Panc1 (cell line): ENCODE measurements at regions not wholly inside any gene's neighbourhood (a gene's known extent, or its start where the extent isn't known, plus 50 kb on each side); places are given as distances from the start of the nearest gene placed in this dataset.

Experiments
- ATAC-seq: fragments of 200-7000 bp; cut with Tn5 transposase; 2 replicates; pipeline ENCODE4 v1.9.1; 2020; ENCODE audit warnings: mild to moderate bottlenecking, moderate library complexity
- BruUV-seq: library from RNA; stranded (reverse); fragments of 400-500 nt; replicated peaks from 2 replicates; lab custom pipeline; 2021; lab: Mats Ljungman, UMichigan
- CTCF ChIA-PET: fragments of 300-600 bp; sonication (Branson Sonifier 250); formaldehyde crosslinking; loops from one replicate; lab custom pipeline; 2022; ENCODE audit warnings: antibody characterized with exemption; lab: Charles Lee
- POLR2A ChIA-PET: fragments of 300-600 bp; sonication (Branson Sonifier 250); formaldehyde crosslinking; loops from one replicate; lab custom pipeline; 2022; ENCODE audit warnings: antibody characterized with exemption; lab: Charles Lee
- DNase-seq: peaks from one replicate; pipeline ENCODE4 v3.0.0-alpha.2; 2010; ENCODE audit warnings: low read depth, low spot score
- H3K27ac ChIP-seq: 2 replicates; pipeline ENCODE4 v1.5.1; 2011; ENCODE audit warnings: mild to moderate bottlenecking, low read length, inconsistent platforms
- H3K27me3 ChIP-seq: fragments of 200-500 bp; sonication (Bioruptor generic); 2 replicates; pipeline ENCODE4 v1.6.0; 2014; ENCODE audit warnings: low read length, inconsistent platforms; ENCODE audit not compliant: control insufficient read depth, insufficient read depth
- H3K36me3 ChIP-seq: fragments of 200-500 bp; sonication (Bioruptor generic); 2 replicates; pipeline ENCODE4 v1.5.1; 2014; ENCODE audit warnings: inconsistent platforms, mild to moderate bottlenecking, low read length, moderate library complexity; ENCODE audit not compliant: control insufficient read depth, insufficient read depth
- H3K4me1 ChIP-seq: 2 replicates; pipeline ENCODE4 v1.5.1; 2011; ENCODE audit warnings: inconsistent platforms, mild to moderate bottlenecking, low read length, moderate library complexity; ENCODE audit not compliant: control insufficient read depth, insufficient read depth
- H3K4me3 ChIP-seq, 2 experiments: 2 replicates each; pipeline ENCODE4 v1.5.1; 2011 to 2012; ENCODE audit warnings: low read depth in 2 of 2, low read length in 2 of 2, mild to moderate bottlenecking in 2 of 2, inconsistent platforms in 1 of 2, moderate library complexity in 1 of 2
- H3K9me3 ChIP-seq: fragments of 200-500 bp; sonication (Bioruptor generic); 2 replicates; pipeline ENCODE4 v1.5.1; 2014; ENCODE audit warnings: low read depth, mild to moderate bottlenecking, inconsistent platforms, low read length, moderate library complexity; ENCODE audit not compliant: control insufficient read depth, insufficient read depth
- CTCF ChIP-seq: fragments of 450-650 bp; IDR thresholded peaks from 2 replicates; pipeline ENCODE4 v1.5.1; 2017; ENCODE audit warnings: mild to moderate bottlenecking
- POLR2AphosphoS5 ChIP-seq: IDR thresholded peaks from 2 replicates; pipeline ENCODE4 v1.6.1; 2012; ENCODE audit warnings: mild to moderate bottlenecking, low read depth, low read length, moderate library complexity
- REST ChIP-seq, 2 experiments: IDR thresholded peaks; 2 replicates each; pipeline ENCODE4 v1.6.1; 2011 to 2012; ENCODE audit warnings: low read depth in 2 of 2, control low read depth in 1 of 2, low read length in 1 of 2, mild to moderate bottlenecking in 1 of 2, moderate library complexity in 1 of 2; ENCODE audit not compliant: insufficient read depth in 1 of 2
- SIN3A ChIP-seq: IDR thresholded peaks from 2 replicates; pipeline ENCODE4 v1.6.1; 2012; ENCODE audit warnings: low read depth, mild to moderate bottlenecking, low read length, moderate library complexity, borderline replicate concordance; ENCODE audit not compliant: insufficient read depth
- TCF7L2 ChIP-seq: IDR thresholded peaks from 2 replicates; pipeline ENCODE4 v1.6.1; 2011; ENCODE audit warnings: mild to moderate bottlenecking, low read depth, low read length, inconsistent platforms
- in situ Hi-C: cut with HindIII; loops from 2 replicates; pipeline ENCODE4 v1.10.0; 2016; ENCODE audit warnings: low sequenced_read_pairs, low pct_unique_long_range_greater_than_20kb
- intact Hi-C: fragments of 100-400 bp; cut with micrococcal nuclease; formaldehyde crosslinking; loops from one replicate; pipeline ENCODE4 v1.10.0; 2022; ENCODE audit not compliant: unreplicated experiment

GRCh38 chr15:96138985-96139384 lies 191.5 kb upstream of the NR2F2 start:
- CTCF ChIA-PET: no interaction called here
- Histone ChIP-seq H3K4me3 (no peak overlapping the region), H3K4me1 (no peaks in the 10 kb centered on the region), H3K27me3 (no peaks in the 10 kb centered on the region), H3K36me3 (no peaks in the 10 kb centered on the region), H3K27ac (no peak overlapping the region), H3K9me3 (no peaks in the 10 kb centered on the region)
- in situ Hi-C loops (no loop called here), intact Hi-C loops (no loop called here)
- POLR2A ChIA-PET: no interaction called here
- no peak for TF ChIP-seq POLR2AphosphoS5
- TF ChIP-seq REST (IDR thresholded peaks at IDR 0.05; ENCODE audit: insufficient read depth in 1 of 2, low read depth in 2 of 2, low read length in 1 of 2): no peak
- TF ChIP-seq SIN3A: no peak
- ATAC-seq (no peak), DNase-seq (no peak)
- no TSS peak for BruUV-seq

GRCh38 chr15:96142498-96142897 lies 188.0 kb upstream of the NR2F2 start:
- H3K4me3 ChIP-seq: no peak overlapping the region
- no peaks in the 10 kb centered on the region for H3K9me3 ChIP-seq
- no peak for TF ChIP-seq SIN3A
- no peak for TF ChIP-seq POLR2AphosphoS5
- no peak for TF ChIP-seq REST (IDR thresholded peaks at IDR 0.05; ENCODE audit: insufficient read depth in 1 of 2, low read depth in 2 of 2, low read length in 1 of 2)
- TF ChIP-seq TCF7L2: no peak
- no peak for TF ChIP-seq CTCF
- no peaks in the 10 kb centered on the region for H3K4me1 ChIP-seq
- no peak overlapping the region for H3K27ac ChIP-seq
- DNase-seq (no peak), ATAC-seq (no peak)
- intact Hi-C loops: no loop called here
- no TSS peak for BruUV-seq
- ChIA-PET CTCF (no interaction called here), POLR2A (no interaction called here)
- in situ Hi-C loops: no loop called here
- H3K36me3 ChIP-seq: no peaks in the 10 kb centered on the region
- H3K27me3 ChIP-seq: no peaks in the 10 kb centered on the region
